HG02884 (cell line): ENCODE measurements at regions not wholly inside any gene's neighbourhood (a gene's known extent, or its start where the extent isn't known, plus 50 kb on each side); places are given as distances from the start of the nearest gene placed in this dataset.

ENCODE experiments used
- ATAC-seq: cut with Tn5 transposase; IDR thresholded peaks from one replicate; pipeline ENCODE4 v1.9.1; 2021; ENCODE audit warnings: mild to moderate bottlenecking, moderate library complexity; ENCODE audit not compliant: unreplicated experiment

- no peak for ATAC-seq
Measured at GRCh38 chr21:43304621-43305335, 122.2 kb downstream of the SIK1 start.

- no peak for ATAC-seq
Measured at GRCh38 chr21:43304206-43304605, 122.7 kb downstream of the SIK1 start.

- no peak for ATAC-seq
Measured at GRCh38 chr21:43303275-43304178, 123.4 kb downstream of the SIK1 start.

- ATAC-seq: no peak
Measured at GRCh38 chr21:43302769-43303168, 124.2 kb downstream of the SIK1 start.

GRCh38 chr21:43302062-43302700 is 124.8 kb downstream of the SIK1 start:
- no peak for ATAC-seq

GRCh38 chr21:43301409-43302061 is 125.4 kb downstream of the SIK1 start:
- ATAC-seq: no peak

- no peak for ATAC-seq
Measured at GRCh38 chr21:43300496-43301408, 126.2 kb downstream of the SIK1 start.

GRCh38 chr21:43299441-43300277 is 127.3 kb downstream of the SIK1 start:
- ATAC-seq: no peak

GRCh38 chr21:43298546-43299440 is 128.1 kb downstream of the SIK1 start:
- no peak for ATAC-seq

- no peak for ATAC-seq
Measured at GRCh38 chr21:43297989-43298388, 128.9 kb downstream of the SIK1 start.

- no peak for ATAC-seq
Measured at GRCh38 chr21:43297391-43297981, 128.7 kb downstream of the CRYAA start.

- no peak for ATAC-seq
Measured at GRCh38 chr21:43295066-43295958, 126.5 kb downstream of the CRYAA start.

GRCh38 chr21:43294194-43294902 is 125.5 kb downstream of the CRYAA start:
- no peak for ATAC-seq

- ATAC-seq: no peak
Measured at GRCh38 chr21:43292866-43293142, 124.0 kb downstream of the CRYAA start.

GRCh38 chr21:43292041-43292865 is 123.4 kb downstream of the CRYAA start:
- no peak for ATAC-seq
